Neural crest cell (in vitro differentiated cells): ENCODE measurements at regions not wholly inside any gene's neighbourhood (a gene's known extent, or its start where the extent isn't known, plus 50 kb on each side); places are given as distances from the start of the nearest gene placed in this dataset.

Experiments
- DNase-seq: peaks from one replicate; pipeline ENCODE4 v3.0.0; 2021; ENCODE audit warnings: low read depth, mixed read lengths, low spot score
- H3K27ac Mint-ChIP-seq: one replicate; pipeline ENCODE4 v1.8.0; 2021; ENCODE audit warnings: mild to moderate bottlenecking, mixed read lengths; ENCODE audit not compliant: unreplicated experiment
- H3K27me3 Mint-ChIP-seq: 2 replicates; pipeline ENCODE4 v1.8.0; 2021; ENCODE audit warnings: low read depth, mild to moderate bottlenecking, mixed read lengths
- H3K36me3 Mint-ChIP-seq: 2 replicates; pipeline ENCODE4 v1.8.0; 2021; ENCODE audit warnings: low read depth, mild to moderate bottlenecking, mixed read lengths
- H3K4me1 Mint-ChIP-seq: 2 replicates; pipeline ENCODE4 v1.8.0; 2021; ENCODE audit warnings: mixed read lengths
- H3K4me3 Mint-ChIP-seq: one replicate; pipeline ENCODE4 v1.8.0; 2021; ENCODE audit warnings: mild to moderate bottlenecking, mixed read lengths
- H3K9me3 Mint-ChIP-seq: 2 replicates; pipeline ENCODE4 v1.8.0; 2021; ENCODE audit warnings: mixed read lengths
- TF ChIP-seq, protein P1 (sequence below): fragments of 200-600 bp; sonication (generic); conservative IDR thresholded peaks from 2 replicates; pipeline ENCODE4 v1.5.0; 2021; ENCODE audit warnings: antibody characterized with exemption, mild to moderate bottlenecking

DNA sequence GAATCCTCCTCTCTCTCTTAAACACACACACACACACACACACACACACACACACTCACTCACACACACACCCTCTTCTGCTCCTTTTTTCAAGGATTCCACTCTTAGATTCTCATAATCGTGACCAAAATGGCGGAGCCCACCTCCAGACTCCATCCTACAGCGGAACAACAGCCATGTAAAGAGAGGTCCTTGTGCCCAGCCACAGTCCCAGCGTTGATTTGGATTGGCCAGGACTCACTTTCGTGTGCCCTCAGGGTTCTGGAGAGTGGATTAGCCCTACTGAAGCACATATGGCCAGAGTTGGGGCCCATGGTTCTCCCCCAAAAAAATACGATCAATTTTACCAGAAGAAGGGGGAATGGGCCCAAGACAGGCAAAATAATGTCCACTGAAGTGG lies 90.2 kb upstream of the SMNDC1 start:
- no peaks in the 10 kb centered on the region for H3K36me3 Mint-ChIP-seq
- H3K4me3 Mint-ChIP-seq = no peak overlapping the region
- H3K27me3 Mint-ChIP-seq = no peaks in the 10 kb centered on the region
- H3K27ac Mint-ChIP-seq = no peak overlapping the region
- TF ChIP-seq, protein P1, sequence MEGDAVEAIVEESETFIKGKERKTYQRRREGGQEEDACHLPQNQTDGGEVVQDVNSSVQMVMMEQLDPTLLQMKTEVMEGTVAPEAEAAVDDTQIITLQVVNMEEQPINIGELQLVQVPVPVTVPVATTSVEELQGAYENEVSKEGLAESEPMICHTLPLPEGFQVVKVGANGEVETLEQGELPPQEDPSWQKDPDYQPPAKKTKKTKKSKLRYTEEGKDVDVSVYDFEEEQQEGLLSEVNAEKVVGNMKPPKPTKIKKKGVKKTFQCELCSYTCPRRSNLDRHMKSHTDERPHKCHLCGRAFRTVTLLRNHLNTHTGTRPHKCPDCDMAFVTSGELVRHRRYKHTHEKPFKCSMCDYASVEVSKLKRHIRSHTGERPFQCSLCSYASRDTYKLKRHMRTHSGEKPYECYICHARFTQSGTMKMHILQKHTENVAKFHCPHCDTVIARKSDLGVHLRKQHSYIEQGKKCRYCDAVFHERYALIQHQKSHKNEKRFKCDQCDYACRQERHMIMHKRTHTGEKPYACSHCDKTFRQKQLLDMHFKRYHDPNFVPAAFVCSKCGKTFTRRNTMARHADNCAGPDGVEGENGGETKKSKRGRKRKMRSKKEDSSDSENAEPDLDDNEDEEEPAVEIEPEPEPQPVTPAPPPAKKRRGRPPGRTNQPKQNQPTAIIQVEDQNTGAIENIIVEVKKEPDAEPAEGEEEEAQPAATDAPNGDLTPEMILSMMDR = no peak
- H3K9me3 Mint-ChIP-seq = no peaks in the 10 kb centered on the region
- H3K4me1 Mint-ChIP-seq = peaks cover 24% of the 10 kb centered on the region
- no peak for DNase-seq

DNA sequence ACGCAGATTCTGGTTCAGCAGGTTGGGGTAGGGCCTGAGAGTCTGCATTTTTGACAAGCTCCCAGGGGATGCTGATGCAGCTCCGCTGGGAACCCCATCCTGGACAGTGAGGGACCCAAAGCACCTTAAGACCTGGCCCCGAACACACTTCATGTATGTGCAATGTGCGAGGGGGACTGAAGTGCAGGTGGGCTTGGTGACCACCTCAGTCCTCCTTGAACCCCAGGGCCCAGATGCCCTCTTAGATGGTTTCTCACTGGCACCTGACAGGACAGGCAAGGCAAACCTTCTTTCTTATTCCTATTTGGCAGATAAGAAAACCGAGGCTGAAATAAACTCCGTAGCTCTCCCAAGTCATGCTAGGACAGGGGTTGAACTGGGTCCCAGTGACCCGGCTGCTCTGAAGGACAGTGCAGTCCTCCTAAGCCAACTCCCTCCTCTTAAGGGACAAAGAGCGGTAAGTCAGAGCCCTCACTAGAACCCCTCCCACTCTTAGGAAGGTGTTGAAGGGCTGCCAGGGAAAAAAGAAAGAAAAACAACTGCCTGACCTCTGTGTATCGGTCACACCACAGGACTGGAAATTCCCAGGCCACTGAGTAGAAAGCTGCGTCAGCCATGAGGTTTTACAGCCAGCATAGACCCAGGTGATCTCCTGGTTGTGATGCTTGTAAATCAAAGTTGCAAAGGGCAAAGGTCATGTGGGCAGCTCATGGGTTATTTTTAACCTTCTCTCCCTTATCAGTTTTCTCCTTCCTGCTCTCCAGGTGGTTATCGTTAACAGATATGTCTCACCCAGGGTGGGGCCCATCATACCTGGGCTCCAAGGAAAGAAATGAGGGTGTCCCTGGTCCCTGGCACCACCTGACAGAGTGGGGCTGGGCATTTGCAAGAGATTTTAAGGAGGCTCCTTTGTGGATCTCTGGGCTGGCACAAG lies 90.9 kb upstream of the SMNDC1 start:
- DNase-seq = no peak
- Mint-ChIP-seq H3K4me1 (peaks cover 24% of the 10 kb centered on the region), H3K27ac (no peak overlapping the region), H3K27me3 (no peaks in the 10 kb centered on the region), H3K4me3 (no peak overlapping the region), H3K36me3 (no peaks in the 10 kb centered on the region), H3K9me3 (no peaks in the 10 kb centered on the region)
- TF ChIP-seq, protein P1 = no peak

DNA sequence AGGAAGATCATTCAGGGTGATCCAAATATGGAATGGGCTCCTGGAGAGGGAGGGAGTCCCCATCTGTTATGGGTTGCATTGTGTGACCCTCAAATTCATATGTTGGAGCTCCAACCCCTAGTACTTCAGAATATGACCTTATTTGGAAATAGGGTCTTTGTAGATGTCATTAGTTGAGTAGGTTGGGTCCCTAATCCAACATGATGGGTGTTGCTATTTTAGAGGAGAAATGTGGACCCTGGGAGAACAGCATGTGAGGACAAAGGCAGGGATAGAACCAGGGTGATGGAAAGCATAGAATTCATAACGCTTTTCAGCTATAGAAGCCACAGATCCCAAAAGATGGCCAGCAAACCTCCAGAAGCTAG lies 91.5 kb upstream of the SMNDC1 start:
- no peak overlapping the region for H3K4me3 Mint-ChIP-seq
- H3K36me3 Mint-ChIP-seq = no peaks in the 10 kb centered on the region
- no peak for DNase-seq
- peaks cover 24% of the 10 kb centered on the region for H3K4me1 Mint-ChIP-seq
- no peaks in the 10 kb centered on the region for H3K9me3 Mint-ChIP-seq
- TF ChIP-seq, protein P1 = no peak
- no peak overlapping the region for H3K27ac Mint-ChIP-seq
- H3K27me3 Mint-ChIP-seq = no peaks in the 10 kb centered on the region

DNA sequence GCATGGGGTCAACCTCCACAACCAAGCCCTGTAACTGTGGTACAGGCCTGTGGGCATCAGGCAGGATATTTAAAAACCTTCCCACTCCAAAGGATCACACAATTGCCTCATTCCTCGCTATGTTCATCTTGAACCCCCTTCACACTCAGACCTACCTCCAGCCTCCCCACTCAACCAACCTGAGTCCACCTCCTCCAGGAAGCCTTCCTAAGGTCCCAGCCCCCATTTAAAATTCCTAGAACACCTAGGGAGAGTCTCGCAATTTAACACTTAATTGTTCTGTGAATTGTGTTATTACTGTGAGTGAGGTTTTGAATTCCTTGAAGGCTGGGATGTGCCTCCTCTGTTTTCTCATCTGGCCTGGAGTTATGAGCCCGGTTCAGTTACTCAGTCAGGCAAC lies 93.1 kb upstream of the SMNDC1 start:
- TF ChIP-seq, protein P1 = no peak
- no peak overlapping the region for H3K4me3 Mint-ChIP-seq
- no peak for DNase-seq
- peak overlapping the region; percentile 35 for H3K27ac Mint-ChIP-seq
- no peaks in the 10 kb centered on the region for H3K9me3 Mint-ChIP-seq
- peaks cover 21% of the 10 kb centered on the region for H3K4me1 Mint-ChIP-seq
- H3K36me3 Mint-ChIP-seq = no peaks in the 10 kb centered on the region
- H3K27me3 Mint-ChIP-seq = no peaks in the 10 kb centered on the region

DNA sequence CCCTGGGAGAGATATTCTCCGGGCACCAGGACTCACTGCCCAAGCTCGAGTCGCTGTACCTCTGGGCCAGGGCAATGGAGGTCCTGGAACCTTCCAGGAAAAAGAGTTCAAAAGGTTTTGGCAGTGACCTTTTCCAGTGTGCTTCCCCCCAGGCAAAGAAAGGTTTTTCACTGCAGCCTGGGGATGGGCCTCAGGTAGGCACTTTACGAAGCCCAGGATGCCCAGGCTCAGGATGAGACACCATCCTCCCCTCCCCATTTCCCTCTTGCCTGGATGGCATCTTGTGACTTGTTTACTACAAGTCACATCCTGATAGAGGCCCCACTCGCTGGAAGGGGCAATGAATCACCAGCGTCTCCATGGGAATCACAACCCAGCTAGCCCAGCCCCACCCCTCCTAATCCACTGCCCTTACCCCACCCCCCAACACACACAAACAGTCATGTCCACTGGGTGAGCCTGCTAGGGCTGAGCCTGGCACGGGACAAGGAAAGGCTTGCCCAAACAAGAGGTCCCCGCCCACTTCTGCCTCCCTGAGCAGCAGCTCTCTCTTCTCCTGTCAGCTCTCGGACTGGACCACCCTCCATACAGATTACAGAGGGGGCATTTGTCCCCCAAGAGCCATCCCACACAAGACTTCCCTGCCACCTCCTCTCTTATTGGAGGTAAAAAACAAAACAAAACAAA lies 93.8 kb upstream of the SMNDC1 start:
- TF ChIP-seq, protein P1 = no peak
- no peak for DNase-seq
- no peaks in the 10 kb centered on the region for H3K9me3 Mint-ChIP-seq
- H3K27me3 Mint-ChIP-seq = no peaks in the 10 kb centered on the region
- no peaks in the 10 kb centered on the region for H3K36me3 Mint-ChIP-seq
- H3K27ac Mint-ChIP-seq = no peak overlapping the region
- peaks cover 16% of the 10 kb centered on the region for H3K4me1 Mint-ChIP-seq
- H3K4me3 Mint-ChIP-seq = no peak overlapping the region
